HG03575 (cell line): ENCODE measurements at regions not wholly inside any gene's neighbourhood (a gene's known extent, or its start where the extent isn't known, plus 50 kb on each side); places are given as distances from the start of the nearest gene placed in this dataset.

ENCODE experiments used
- ATAC-seq: cut with Tn5 transposase; IDR thresholded peaks from one replicate; pipeline ENCODE4 v1.9.1; 2021; ENCODE audit not compliant: unreplicated experiment, insufficient number of reproducible peaks, low FRiP score; ENCODE audit errors: extremely low read depth

- ATAC-seq: no peak
These were observed 227.3 kb upstream of the SP8 start for GRCh38 chr7:21013765-21014539.

DNA sequence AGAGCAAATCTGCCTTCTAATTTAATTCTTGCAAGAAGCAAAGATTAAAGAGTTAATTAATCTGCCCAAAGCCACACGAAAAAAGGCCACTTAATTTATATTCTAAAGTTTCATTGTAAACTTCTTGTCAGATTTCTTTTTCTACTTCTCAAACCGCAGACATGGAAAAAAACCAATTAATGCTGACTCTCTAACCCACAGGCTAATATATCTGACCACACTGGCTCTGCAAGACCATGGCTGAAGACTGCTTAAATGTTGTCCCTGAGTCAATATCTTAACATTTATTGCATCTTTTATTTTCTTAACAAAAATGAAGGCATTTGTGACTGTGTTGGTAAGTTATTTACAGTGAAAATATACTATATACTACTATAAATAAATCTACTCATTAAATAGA is 234.0 kb upstream of the SP8 start:
- no peak for ATAC-seq

GRCh38 chr7:21023841-21024484 is 237.3 kb upstream of the SP8 start:
- no peak for ATAC-seq

DNA sequence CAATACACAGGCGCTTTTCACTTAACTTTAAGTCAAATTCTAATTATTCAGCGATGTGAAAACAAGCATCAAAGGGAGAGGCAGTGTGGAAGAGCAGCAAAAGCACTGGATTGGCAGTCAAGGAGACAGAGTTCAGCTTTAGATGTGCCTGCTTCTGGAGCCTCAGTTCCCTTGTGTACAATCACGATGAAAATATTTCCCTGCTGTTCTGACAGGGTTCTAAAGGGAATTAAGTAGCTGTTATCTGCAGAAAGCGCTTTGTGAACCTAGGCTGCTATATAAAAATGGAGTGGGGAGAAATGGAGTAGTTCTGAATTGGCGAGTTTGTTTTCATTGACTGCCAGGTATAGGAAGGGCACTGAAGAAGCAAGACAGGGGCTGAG is 237.8 kb upstream of the SP8 start:
- ATAC-seq: no peak

DNA sequence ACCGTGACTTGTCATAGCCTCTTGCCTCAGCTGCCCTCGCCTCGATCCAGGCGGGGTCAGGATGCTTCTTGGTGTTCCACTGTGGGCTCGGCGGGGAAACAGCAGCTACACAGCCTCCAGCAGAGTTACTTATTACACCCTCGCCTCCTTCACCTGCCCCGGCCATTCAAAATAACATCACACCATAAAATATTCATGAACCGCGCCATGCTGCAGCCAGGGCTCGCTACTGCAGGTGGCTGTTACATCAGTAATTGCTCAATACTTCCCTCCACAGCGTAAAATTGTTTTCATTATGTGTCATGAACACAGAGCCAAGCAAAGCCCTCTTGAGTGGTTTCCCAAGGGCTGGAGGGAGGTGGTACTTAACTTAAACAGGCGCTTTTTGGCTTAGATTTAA is 241.5 kb upstream of the SP8 start:
- ATAC-seq: no peak

DNA sequence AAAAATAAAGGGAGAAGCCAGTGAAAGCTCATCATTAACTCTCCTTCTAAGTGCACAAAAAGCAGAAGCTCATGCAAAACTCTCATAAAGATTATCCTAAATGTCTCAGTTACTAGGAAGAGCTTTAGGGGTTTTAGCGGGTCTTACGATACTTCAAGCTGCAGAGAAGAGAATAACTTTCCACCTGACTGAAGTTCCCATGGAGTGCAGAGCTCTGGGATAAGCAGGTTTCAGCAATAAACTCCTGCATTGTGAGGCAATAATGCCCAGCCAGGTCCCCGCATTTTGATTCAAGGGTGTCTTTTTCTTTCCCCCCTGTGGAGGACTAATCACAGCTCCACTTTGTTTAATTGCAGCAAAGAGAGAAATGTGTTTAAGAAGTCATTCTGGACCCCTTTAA is 241.9 kb upstream of the SP8 start:
- no peak for ATAC-seq

DNA sequence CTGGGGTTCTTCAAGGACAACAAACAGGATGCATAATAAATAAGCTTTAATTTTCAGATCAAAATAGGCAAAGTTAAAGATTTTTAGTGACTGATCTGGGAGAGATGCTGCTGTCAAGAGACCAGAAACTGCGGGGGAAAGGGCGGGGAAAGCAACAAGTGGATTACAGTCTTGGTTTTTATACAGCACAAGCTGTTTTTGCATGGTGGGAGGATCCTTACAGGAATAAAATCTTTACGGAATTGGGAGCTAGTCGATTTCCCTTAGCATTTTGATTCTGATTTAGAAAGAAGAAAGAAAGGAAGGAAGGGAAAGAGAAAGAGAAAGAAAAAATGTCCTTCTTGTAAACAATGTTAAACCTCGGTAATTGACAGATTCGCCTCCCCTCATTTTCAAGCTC is 242.3 kb upstream of the SP8 start:
- no peak for ATAC-seq

GRCh38 chr7:21030237-21030871 is 243.7 kb upstream of the SP8 start:
- ATAC-seq: no peak

- no peak for ATAC-seq
These were observed 254.6 kb upstream of the SP8 start for GRCh38 chr7:21041252-21041651.

GRCh38 chr7:21041666-21042065 is 255.0 kb upstream of the SP8 start:
- ATAC-seq: no peak

GRCh38 chr7:21044384-21044783 is 257.7 kb upstream of the SP8 start:
- no peak for ATAC-seq

- ATAC-seq: no peak
These were observed 258.4 kb upstream of the SP8 start for GRCh38 chr7:21044913-21045568.

GRCh38 chr7:21051865-21052264 is 265.2 kb upstream of the SP8 start:
- no peak for ATAC-seq

DNA sequence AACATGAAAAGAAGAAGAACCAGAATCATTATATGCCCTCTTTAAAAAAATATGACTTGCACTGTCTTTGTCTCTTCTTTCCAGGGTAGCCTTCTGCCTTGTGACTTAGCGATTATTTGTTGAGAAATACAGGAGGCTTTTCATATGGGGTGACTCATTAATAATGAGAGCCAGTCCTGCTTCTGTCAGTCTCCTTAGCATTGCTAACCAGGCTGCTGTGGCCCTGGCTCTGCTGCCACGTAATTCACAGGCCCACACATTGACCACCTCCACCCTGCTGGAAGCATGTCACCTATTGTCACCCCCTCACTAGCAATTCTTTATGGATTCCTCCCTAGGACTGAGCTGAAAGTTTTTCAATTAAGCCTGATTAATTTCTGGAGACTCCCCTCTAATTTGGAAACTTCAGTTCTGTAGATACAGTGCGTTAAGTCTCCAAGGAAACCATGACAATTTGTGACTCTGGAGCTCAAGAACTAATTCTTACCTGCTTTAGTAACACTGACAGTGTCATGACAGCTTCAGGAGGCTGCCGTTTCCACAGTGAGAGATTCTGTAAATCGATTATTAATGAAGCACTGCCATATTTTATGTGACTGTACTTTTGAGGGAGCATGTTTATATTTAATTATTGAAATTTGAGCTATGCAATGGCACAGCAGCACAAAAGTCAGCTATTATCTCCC is 267.9 kb upstream of the SP8 start:
- ATAC-seq: no peak

DNA sequence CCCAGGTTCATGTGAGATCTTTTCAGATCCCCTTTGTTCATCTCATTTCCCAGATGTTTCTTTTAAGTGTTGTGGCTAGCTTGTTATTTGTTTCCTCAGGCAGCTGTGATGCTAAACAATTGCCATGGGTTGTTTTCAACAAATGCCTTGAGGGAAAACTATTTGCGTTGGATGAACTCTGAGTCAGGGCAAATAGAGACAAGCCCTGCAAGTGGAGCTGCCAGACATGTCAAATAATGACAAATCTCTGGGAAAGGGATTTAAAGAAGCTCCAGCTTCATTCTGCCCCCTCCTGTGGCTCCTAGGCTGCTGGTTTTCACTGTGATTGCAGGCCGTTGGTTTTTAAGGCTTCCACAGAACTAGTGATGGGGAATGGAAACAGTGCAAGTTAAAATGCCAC is 272.4 kb upstream of the SP8 start:
- ATAC-seq: no peak

DNA sequence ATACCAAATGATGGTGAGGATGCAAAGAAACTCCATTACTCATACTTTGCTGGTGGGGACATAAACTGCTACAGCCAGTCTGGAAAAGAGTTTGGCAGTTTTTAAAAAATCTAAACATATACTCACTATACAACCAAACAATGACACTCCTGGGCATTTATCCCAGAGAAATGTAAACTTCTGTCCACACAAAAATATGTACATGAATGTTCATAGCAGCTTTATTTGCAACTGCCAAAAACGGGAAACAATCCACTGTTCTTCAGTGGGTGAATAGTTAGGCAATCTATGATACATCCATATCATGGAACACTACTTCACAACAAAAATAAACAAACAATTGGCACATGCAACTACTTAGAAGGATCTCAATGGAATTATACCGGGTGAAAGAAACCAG is 276.4 kb upstream of the SP8 start:
- ATAC-seq: no peak

DNA sequence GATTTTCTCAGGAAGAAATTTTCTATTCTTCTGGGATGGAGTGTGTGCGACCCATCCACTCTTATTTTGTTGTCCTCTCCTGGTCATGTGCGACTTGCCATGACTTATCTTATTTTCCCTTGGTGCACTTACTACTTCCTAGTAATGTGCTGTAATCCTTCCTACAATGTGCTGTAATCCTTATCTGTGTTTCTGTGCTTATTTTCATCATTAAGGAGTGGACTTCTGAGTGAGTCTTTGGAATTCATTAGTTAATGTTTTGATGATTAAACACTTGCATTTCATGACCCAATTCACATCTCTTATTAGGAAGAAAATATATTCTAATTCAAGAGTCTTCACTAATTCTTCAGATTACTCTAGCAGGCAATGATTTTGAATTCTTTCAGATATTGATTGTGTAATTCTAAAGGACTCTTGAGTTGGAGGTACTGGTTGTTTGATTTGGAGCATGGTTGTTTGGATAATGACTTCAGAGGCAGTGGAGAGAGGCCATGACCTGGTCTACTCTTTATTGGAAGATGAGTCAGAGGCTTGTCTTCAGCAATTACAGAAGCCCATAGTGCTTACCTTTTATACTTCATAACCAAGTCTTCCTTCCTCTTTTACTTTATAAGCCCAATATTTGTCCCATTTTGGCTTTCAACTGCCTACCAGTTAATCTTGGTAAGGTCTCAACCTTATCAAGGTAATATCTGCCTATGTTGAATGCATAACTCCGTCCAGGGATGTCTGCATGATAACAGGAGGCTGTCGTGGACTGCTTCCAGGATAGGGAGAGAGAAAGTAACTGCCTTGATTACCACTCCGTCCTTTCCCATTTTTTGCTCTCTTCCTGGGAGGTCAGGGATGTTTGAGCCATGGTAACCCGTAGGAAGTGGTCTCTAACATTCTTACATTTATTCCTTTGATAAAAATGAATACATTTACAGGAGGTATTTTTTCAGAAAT is 278.3 kb upstream of the SP8 start:
- no peak for ATAC-seq

GRCh38 chr7:21066221-21066620 is 279.5 kb upstream of the SP8 start:
- ATAC-seq: no peak
